PFSK-1 (cell line): ENCODE measurements at regions not wholly inside any gene's neighbourhood (a gene's known extent, or its start where the extent isn't known, plus 50 kb on each side); places are given as distances from the start of the nearest gene placed in this dataset.

Experiments used
- FOXP2 ChIP-seq: optimal IDR thresholded peaks from 2 replicates; pipeline ENCODE3; 2011; ENCODE audit warnings: borderline replicate concordance, control low read depth, inconsistent platforms; ENCODE audit not compliant: insufficient read depth; ENCODE audit errors: extremely low read length, extremely low read depth
- REST ChIP-seq, 2 experiments: IDR thresholded peaks; 2 replicates each; pipeline versions ENCODE4 v1.6.1 to v1.8.0; 2011 to 2012; ENCODE audit warnings: low read depth in 2 of 2, low read length in 2 of 2, control low read depth in 1 of 2, inconsistent platforms in 1 of 2, mild to moderate bottlenecking in 1 of 2, moderate library complexity in 1 of 2; ENCODE audit not compliant: insufficient read depth in 1 of 2
- TAF1 ChIP-seq: IDR thresholded peaks from 2 replicates; pipeline ENCODE4 v1.6.1; 2012; ENCODE audit warnings: low read length, control low read depth, borderline replicate concordance; ENCODE audit not compliant: insufficient read depth

GRCh38 chr3:191859531-191859930 is 398.6 kb downstream of the PYDC2 start:
- TF ChIP-seq FOXP2 (no peak), TAF1 (no peak), REST (IDR thresholded peaks at IDR 0.05; ENCODE audit: insufficient read depth in 1 of 2, low read depth in 2 of 2, low read length in 2 of 2) (no peak)
